Kidney (tissue), 13 donors: ENCODE measurements at regions not wholly inside any gene's neighbourhood (a gene's known extent, or its start where the extent isn't known, plus 50 kb on each side); places are given as distances from the start of the nearest gene placed in this dataset.

Experiments
- DNase-seq, 5 donors: peaks; one replicate each; pipeline ENCODE4 v3.0.0-alpha.2; 2013 to 2020
- FAIRE-seq: peaks from 2 replicates; lab custom pipeline; 2012; peaks lifted over from hg19 to GRCh38; lab: Jason Lieb, UNC
- H3K27ac ChIP-seq, 2 donors: one replicate each; pipeline ENCODE4 v1.7.0; 2013; ENCODE audit warnings: low read depth in 2 of 2, low read length in 2 of 2, inconsistent platforms in 1 of 2
- H3K27me3 ChIP-seq: one replicate; pipeline ENCODE4 v1.7.1; 2013; ENCODE audit warnings: low read length, inconsistent platforms; ENCODE audit not compliant: control insufficient read depth, insufficient read depth
- H3K36me3 ChIP-seq, 3 donors: one replicate each; pipeline versions ENCODE4 v1.7.0 to v1.7.1; 2013; ENCODE audit warnings: low read length in 3 of 3, control low read depth in 1 of 3, inconsistent platforms in 1 of 3; ENCODE audit not compliant: insufficient read depth in 3 of 3, control insufficient read depth in 2 of 3
- H3K4me1 ChIP-seq, 3 donors: one replicate each; pipeline versions ENCODE4 v1.7.0 to v1.7.1; 2013; ENCODE audit warnings: low read length in 3 of 3, inconsistent platforms in 1 of 3, low read depth in 1 of 3; ENCODE audit not compliant: control insufficient read depth in 2 of 3, insufficient read depth in 2 of 3
- H3K4me3 ChIP-seq, 3 donors: one replicate each; pipeline versions ENCODE4 v1.7.0 to v1.8.1; 2013; ENCODE audit warnings: low read length in 3 of 3, control low read depth in 1 of 3, inconsistent platforms in 1 of 3
- H3K9ac ChIP-seq, 3 donors: one replicate each; pipeline versions ENCODE4 v1.7.0 to v1.7.1; 2013; ENCODE audit warnings: low read length in 3 of 3, control low read depth in 1 of 3, inconsistent platforms in 1 of 3
- H3K9me3 ChIP-seq, 3 donors: one replicate each; pipeline versions ENCODE4 v1.7.0 to v1.7.1; 2013; ENCODE audit warnings: low read length in 3 of 3, control low read depth in 1 of 3, inconsistent platforms in 1 of 3; ENCODE audit not compliant: control insufficient read depth in 2 of 3, insufficient read depth in 1 of 3
- CTCF ChIP-seq: IDR thresholded peaks from 3 replicates; pipeline ENCODE4 v1.5.1; 2012; ENCODE audit warnings: mild to moderate bottlenecking, moderate library complexity, borderline replicate concordance; ENCODE audit not compliant: insufficient read depth; ENCODE audit errors: extremely low read depth
- intact Hi-C: fragments of 100-400 bp; cut with DNase I; formaldehyde crosslinking; loops from one replicate; pipeline ENCODE4 v1.11.1; 2022
- donor health status: control.
- donor health status: control.
- donor health status: control.
- donor health status: control.
- donor health status: control.
- donor health status: DM: yes; HTN: yes; CAD: no.
- donor health status: Normal renal cell carcinoma (clear cell type).

- no peak for FAIRE-seq
- no peak for DNase-seq
- no peak overlapping the region for H3K4me3 ChIP-seq
Measured at GRCh38 chr15:100780208-100780800, 99.3 kb upstream of the ALDH1A3 start.

DNA sequence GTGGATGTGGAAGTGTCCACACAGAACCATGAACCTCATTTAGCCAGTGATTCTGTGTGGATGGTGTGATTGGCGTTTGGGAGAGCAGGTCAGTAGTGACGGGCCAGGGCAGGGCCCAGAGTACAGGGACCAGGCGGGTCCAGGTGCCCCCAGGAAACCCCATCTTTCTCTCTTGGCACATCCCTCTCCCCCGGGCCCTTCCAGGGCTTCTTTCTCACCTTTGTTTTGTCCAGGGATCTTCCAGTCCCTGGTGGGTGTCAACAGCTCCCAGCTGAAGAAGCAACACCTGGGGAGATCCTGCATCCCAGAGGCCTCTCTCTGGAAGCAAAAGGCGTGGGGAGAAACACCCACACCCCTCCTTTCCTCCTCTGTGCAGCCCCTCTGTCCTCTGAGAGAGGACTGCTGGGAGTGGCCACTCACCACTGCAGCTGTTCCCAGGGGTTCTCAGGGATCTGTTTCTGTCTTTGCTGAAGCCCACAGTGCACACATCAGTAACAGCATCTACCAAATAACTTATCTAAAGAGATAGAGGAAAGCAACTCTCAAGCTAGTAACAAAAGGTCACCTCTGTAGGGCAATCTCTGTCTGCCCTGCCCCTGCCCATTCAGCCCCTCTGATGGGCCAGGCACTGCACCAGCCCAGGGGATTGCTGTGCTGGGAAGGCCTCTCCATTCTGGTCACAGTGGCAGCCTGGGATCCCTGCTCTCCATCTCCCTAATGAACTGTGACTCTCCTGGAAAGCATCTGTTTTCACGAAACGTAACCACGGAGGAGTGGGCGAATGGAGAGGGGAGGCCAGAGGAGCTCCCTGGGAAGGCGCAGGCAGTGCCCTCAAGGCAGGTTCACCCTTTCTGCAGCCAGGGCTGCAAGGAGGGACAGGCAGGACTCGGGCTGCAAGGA is 98.3 kb upstream of the ALDH1A3 start:
- Histone ChIP-seq H3K27me3 (no peaks in the 10 kb centered on the region), H3K9ac (no peak overlapping the region), H3K4me1 (no peaks in the 10 kb centered on the region), H3K9me3 (no peaks in the 10 kb centered on the region), H3K27ac (no peak overlapping the region), H3K36me3 (no peaks in the 10 kb centered on the region), H3K4me3 (no peak overlapping the region)
- intact Hi-C loops = no loop called here
- DNase-seq = peak in 1 of 5 donors; percentile 6
- TF ChIP-seq CTCF = no peak
- no peak for FAIRE-seq

More at GRCh38 chr15:100780208-100780800, 99.3 kb upstream of the ALDH1A3 start:
- H3K27ac ChIP-seq = no peak overlapping the region
- no peaks in the 10 kb centered on the region for H3K9me3 ChIP-seq
- no peak for TF ChIP-seq CTCF
- H3K9ac ChIP-seq = no peak overlapping the region
- H3K27me3 ChIP-seq = no peaks in the 10 kb centered on the region
- intact Hi-C loops = no loop called here
- no peaks in the 10 kb centered on the region for H3K4me1 ChIP-seq
- no peaks in the 10 kb centered on the region for H3K36me3 ChIP-seq

DNA sequence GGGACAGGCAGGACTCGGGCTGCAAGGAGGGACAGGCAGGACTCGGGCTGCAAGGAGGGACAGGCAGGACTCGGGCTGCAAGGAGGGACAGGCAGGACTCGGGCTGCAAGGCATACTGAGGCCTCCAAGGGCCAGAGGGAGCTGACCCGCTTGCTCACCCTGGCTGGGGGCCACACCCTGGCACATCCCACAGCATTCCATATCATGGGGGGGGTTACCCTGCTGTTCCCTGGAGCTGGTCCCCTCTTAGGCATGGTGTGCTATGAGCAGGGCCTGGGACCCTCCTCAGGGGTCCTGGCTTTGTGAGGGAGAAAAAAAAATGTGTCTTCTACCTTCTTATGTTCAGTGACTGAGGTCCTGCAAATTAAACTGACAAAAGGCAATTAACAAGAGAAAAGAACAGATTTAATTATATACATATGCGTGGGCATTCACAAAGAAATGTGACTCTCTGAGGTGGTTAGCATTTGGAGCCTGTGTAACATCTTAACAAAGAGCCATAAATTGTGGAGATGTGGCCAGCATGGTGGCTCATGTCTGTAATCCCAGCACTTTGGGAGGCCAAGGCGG is 97.6 kb upstream of the ALDH1A3 start:
- FAIRE-seq = no peak
- H3K9me3 ChIP-seq = no peaks in the 10 kb centered on the region
- no peak for TF ChIP-seq CTCF
- intact Hi-C loops = no loop called here
- H3K27ac ChIP-seq = no peak overlapping the region
- no peaks in the 10 kb centered on the region for H3K27me3 ChIP-seq
- H3K4me3 ChIP-seq = no peak overlapping the region
- no peaks in the 10 kb centered on the region for H3K4me1 ChIP-seq
- DNase-seq = peak in 1 of 5 donors; percentile 2
- no peak overlapping the region for H3K9ac ChIP-seq
- no peaks in the 10 kb centered on the region for H3K36me3 ChIP-seq
